ENCODE measurements at regions not wholly inside any gene's neighbourhood (a gene's known extent, or its start where the extent isn't known, plus 50 kb on each side); places are given as distances from the start of the nearest gene placed in this dataset.

DNA sequence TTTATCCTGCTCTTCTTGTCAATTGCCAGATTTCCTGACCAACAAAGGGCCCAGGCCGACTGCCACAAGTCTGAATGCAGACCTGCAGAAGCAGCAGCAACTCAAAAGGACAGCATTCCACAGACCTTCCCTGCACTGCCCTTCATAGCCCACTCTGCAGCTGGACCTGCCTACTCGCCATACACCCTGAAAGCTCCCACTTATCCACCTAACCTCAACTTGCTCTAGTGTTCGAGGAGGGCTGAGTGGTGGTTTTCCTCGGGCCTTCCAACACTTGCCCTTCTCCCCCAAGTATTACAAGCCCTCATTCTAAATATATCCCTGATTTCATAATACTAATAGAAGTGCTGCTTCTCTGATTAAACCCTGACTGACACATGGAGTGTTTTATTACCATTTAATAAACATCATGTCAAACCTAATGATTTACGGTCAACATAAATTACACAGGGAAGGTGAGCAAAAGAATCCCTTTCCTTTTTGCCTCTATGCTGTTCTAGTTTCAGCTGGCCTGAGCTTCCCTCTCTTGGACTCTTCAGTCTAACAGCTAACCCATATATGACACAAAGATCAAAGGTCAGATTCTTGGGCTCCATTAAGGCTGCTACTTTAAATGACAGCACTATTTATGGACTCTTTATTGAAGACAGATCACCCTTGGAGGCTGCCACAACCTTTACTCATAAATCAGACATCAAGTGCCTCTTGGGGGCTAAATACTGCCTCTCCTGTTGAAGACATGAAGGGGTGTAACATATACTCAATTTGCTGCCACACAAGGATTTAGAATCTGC is 1546.9 kb upstream of the TMEM132C start:
- TF ChIP-seq, protein P1, sequence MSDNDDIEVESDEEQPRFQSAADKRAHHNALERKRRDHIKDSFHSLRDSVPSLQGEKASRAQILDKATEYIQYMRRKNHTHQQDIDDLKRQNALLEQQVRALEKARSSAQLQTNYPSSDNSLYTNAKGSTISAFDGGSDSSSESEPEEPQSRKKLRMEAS (IDR thresholded peaks at IDR 0.05; ENCODE audit: insufficient read depth, insufficient read length), result no peak
- no peak for TF ChIP-seq EZH2 (IDR thresholded peaks at IDR 0.05; ENCODE audit: borderline replicate concordance, low read depth, low read length, severe bottlenecking)
- TF ChIP-seq, protein P2, sequence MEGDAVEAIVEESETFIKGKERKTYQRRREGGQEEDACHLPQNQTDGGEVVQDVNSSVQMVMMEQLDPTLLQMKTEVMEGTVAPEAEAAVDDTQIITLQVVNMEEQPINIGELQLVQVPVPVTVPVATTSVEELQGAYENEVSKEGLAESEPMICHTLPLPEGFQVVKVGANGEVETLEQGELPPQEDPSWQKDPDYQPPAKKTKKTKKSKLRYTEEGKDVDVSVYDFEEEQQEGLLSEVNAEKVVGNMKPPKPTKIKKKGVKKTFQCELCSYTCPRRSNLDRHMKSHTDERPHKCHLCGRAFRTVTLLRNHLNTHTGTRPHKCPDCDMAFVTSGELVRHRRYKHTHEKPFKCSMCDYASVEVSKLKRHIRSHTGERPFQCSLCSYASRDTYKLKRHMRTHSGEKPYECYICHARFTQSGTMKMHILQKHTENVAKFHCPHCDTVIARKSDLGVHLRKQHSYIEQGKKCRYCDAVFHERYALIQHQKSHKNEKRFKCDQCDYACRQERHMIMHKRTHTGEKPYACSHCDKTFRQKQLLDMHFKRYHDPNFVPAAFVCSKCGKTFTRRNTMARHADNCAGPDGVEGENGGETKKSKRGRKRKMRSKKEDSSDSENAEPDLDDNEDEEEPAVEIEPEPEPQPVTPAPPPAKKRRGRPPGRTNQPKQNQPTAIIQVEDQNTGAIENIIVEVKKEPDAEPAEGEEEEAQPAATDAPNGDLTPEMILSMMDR (IDR thresholded peaks at IDR 0.05; ENCODE audit: extremely low read depth in 1 of 2, insufficient read depth in 1 of 2, low read depth in 1 of 2, low read length in 2 of 2), result no peak

Measured in endothelial cell of umbilical vein (primary cell).